SJCRH30 (cell line): ENCODE measurements at regions not wholly inside any gene's neighbourhood (a gene's known extent, or its start where the extent isn't known, plus 50 kb on each side); places are given as distances from the start of the nearest gene placed in this dataset.

Source experiments
- DNase-seq, 2 experiments: peaks; one replicate each; pipeline ENCODE4 v3.0.0-alpha.2; 2015 to 2020
- H3K27ac ChIP-seq: fragments of 250-450 bp; sonication (Bioruptor Pico); 2 replicates; pipeline ENCODE4 v1.5.1; 2020; ENCODE audit warnings: mild to moderate bottlenecking, moderate library complexity
- H3K27me3 ChIP-seq: fragments of 250-450 bp; sonication (Bioruptor Pico); 2 replicates; pipeline ENCODE4 v1.5.1; 2020; ENCODE audit warnings: mild to moderate bottlenecking, moderate library complexity
- H3K36me3 ChIP-seq: fragments of 250-450 bp; sonication (Bioruptor Pico); 2 replicates; pipeline ENCODE4 v1.5.1; 2020; ENCODE audit warnings: mild to moderate bottlenecking, moderate library complexity
- H3K4me1 ChIP-seq: fragments of 250-450 bp; sonication (Bioruptor Pico); 2 replicates; pipeline ENCODE4 v1.5.1; 2020; ENCODE audit warnings: mild to moderate bottlenecking, moderate library complexity
- H3K4me3 ChIP-seq: fragments of 250-450 bp; sonication (Bioruptor Pico); 2 replicates; pipeline ENCODE4 v1.5.1; 2020; ENCODE audit warnings: mild to moderate bottlenecking, moderate library complexity
- H3K9me3 ChIP-seq: fragments of 250-450 bp; sonication (Bioruptor Pico); replicated peaks from 2 replicates; pipeline ENCODE4 v1.5.1; 2020; ENCODE audit warnings: mild to moderate bottlenecking, moderate library complexity

GRCh38 chr7:25849500-25850184 is 302.4 kb upstream of the NFE2L3 start:
- H3K27ac ChIP-seq, result peak overlapping the region; percentile 75

DNA sequence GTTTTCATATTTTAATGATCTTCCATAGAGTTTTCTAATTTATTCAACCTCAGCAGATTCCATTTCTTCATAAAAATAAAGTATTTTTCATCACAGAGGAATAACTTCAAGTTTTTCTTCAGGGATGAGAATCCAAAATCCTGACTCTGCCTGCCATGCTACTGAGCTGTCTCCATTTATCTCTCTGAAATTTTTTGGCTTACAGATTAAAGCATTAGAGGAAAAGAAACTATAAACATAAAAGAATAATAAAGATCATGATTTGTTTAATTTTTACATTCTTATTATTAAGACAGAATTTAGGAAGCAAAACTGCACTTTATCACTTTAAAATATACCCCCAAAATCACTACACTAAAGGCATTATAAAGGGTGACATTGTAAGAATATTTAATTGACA is 301.8 kb upstream of the NFE2L3 start:
- Histone ChIP-seq H3K4me1 (peaks cover 59% of the 10 kb centered on the region), H3K27me3 (no peaks in the 10 kb centered on the region), H3K9me3 (no peaks in the 10 kb centered on the region), H3K36me3 (no peaks in the 10 kb centered on the region), H3K4me3 (peak overlapping the region; percentile 3), H3K27ac (peak overlapping the region; percentile 75)
- no peak for DNase-seq

More at GRCh38 chr7:25849500-25850184, 302.4 kb upstream of the NFE2L3 start:
- Histone ChIP-seq H3K9me3 (no peaks in the 10 kb centered on the region), H3K36me3 (no peaks in the 10 kb centered on the region), H3K27me3 (no peaks in the 10 kb centered on the region), H3K4me1 (peaks cover 59% of the 10 kb centered on the region), H3K4me3 (peak overlapping the region; percentile 3)
- peak; percentile 85 to 88 for DNase-seq

- peaks cover 57% of the 10 kb centered on the region for H3K4me1 ChIP-seq
Observed at GRCh38 chr7:25850735-25851134, 301.3 kb upstream of the NFE2L3 start.

GRCh38 chr7:25851332-25852210 is 300.4 kb upstream of the NFE2L3 start:
- Histone ChIP-seq H3K4me1 (peaks cover 49% of the 10 kb centered on the region), H3K36me3 (no peaks in the 10 kb centered on the region), H3K27ac (peak overlapping the region; percentile 75; the same call in 1 of the 2 replicates), H3K9me3 (no peaks in the 10 kb centered on the region), H3K27me3 (no peaks in the 10 kb centered on the region), H3K4me3 (no peak overlapping the region)
- peak; percentile 85 to 96 for DNase-seq

More at GRCh38 chr7:25850735-25851134, 301.3 kb upstream of the NFE2L3 start:
- H3K9me3 ChIP-seq, result no peaks in the 10 kb centered on the region
- H3K27ac ChIP-seq, result peak overlapping the region; percentile 75
- no peak overlapping the region for H3K4me3 ChIP-seq
- no peaks in the 10 kb centered on the region for H3K27me3 ChIP-seq
- no peak for DNase-seq
- no peaks in the 10 kb centered on the region for H3K36me3 ChIP-seq

DNA sequence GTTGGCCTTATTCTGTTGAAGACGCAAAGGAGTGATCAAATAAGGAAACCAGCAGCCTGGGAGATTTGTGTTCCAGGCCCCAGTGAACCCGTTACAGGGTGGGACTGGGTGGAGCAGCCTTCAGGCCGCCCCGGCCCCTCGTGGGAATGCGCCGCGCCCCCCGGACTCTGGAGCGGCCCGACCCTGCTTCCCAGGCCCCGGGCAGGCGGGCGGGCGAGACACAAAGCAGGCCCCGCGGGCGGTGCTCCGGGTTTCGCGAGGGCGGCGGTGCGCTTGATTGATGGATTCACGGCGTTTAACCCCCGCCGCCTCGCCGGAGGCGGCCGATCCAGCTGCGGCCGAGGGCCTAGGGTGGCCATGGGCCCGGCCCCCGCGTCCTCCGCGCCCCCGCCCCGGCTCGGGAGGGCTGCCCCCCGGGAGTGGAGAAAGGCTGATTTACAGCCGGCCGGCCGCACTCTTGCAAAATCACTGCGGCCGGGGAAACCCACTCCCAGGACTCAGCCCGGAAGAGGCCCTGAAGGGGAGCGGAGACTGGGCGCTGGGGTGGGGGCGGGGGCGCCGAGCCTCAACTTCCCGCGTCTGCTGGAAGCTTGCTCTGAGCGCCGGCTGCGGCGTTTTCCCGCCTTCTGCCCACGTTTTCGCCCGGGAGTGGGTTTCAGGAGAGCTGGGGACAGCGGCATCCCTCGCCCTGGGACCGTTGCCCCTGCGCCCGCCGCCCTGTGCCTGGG is 299.6 kb upstream of the NFE2L3 start:
- no peaks in the 10 kb centered on the region for H3K9me3 ChIP-seq
- no peak overlapping the region for H3K27ac ChIP-seq
- H3K36me3 ChIP-seq, result no peaks in the 10 kb centered on the region
- H3K4me3 ChIP-seq, result no peak overlapping the region
- no peak for DNase-seq
- H3K27me3 ChIP-seq, result no peaks in the 10 kb centered on the region
- peaks cover 41% of the 10 kb centered on the region for H3K4me1 ChIP-seq

DNA sequence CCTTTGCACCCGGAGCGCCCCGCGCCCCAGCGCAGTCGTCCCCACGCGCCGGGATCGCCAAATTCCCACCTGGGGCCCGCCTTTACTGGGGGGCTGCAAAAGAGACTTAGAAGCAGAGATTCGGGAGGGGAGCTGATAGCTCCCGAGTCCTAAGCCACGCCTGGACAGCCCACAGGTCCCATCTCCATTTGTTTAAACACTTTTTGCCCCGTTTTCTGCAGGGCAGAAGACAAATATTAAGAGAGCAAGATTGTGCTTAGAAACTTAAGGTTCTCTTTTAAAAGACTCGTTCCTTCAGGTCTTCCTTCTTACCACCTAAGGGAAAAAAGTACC is 299.1 kb upstream of the NFE2L3 start:
- H3K27ac ChIP-seq, result no peak overlapping the region
- H3K27me3 ChIP-seq, result no peaks in the 10 kb centered on the region
- H3K4me3 ChIP-seq, result no peak overlapping the region
- peaks cover 36% of the 10 kb centered on the region for H3K4me1 ChIP-seq
- no peak for DNase-seq
- H3K9me3 ChIP-seq, result no peaks in the 10 kb centered on the region
- no peaks in the 10 kb centered on the region for H3K36me3 ChIP-seq

GRCh38 chr7:25853314-25853713 is 298.7 kb upstream of the NFE2L3 start:
- no peak overlapping the region for H3K4me3 ChIP-seq
- no peaks in the 10 kb centered on the region for H3K27me3 ChIP-seq
- H3K27ac ChIP-seq, result no peak overlapping the region
- no peak for DNase-seq
- peaks cover 32% of the 10 kb centered on the region for H3K4me1 ChIP-seq
- H3K36me3 ChIP-seq, result no peaks in the 10 kb centered on the region
- no peaks in the 10 kb centered on the region for H3K9me3 ChIP-seq

DNA sequence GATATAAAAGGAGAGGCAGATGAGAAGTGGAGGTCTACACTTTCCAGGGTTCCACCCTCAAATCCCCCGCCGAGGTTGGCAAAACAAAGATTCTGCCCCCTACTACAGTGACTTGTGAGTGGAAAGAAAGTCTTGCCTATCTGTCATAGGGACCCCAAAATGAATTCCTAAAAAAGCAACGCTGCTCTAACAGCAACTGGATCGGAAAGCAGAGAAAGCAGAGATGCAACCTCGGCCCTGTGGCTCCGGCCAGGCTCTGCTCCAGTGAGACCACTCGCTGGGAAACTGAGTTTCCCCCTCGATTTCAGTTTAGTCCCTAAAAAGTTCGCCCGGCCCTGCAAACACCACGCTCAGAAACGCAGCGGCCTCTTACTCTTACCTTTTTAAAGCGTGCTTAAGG is 297.9 kb upstream of the NFE2L3 start:
- Histone ChIP-seq H3K27ac (no peak overlapping the region), H3K4me1 (peaks cover 24% of the 10 kb centered on the region), H3K4me3 (no peak overlapping the region), H3K36me3 (no peaks in the 10 kb centered on the region), H3K27me3 (no peaks in the 10 kb centered on the region), H3K9me3 (no peaks in the 10 kb centered on the region)
- DNase-seq, result no peak

- H3K4me3 ChIP-seq, result peak overlapping the region; percentile 60
- H3K4me1 ChIP-seq, result peaks cover 18% of the 10 kb centered on the region
- H3K27me3 ChIP-seq, result no peaks in the 10 kb centered on the region
- peak overlapping the region; percentile 73; the same call in 1 of the 2 replicates for H3K27ac ChIP-seq
- no peaks in the 10 kb centered on the region for H3K9me3 ChIP-seq
- no peaks in the 10 kb centered on the region for H3K36me3 ChIP-seq
- peak; percentile 95 to 99 for DNase-seq
Observed at GRCh38 chr7:25854608-25855497, 297.1 kb upstream of the NFE2L3 start.

- DNase-seq, result peak; percentile 52 to 66
- H3K4me3 ChIP-seq, result peak overlapping the region; percentile 60
- H3K36me3 ChIP-seq, result no peaks in the 10 kb centered on the region
- peak overlapping the region; percentile 73 for H3K27ac ChIP-seq
- H3K9me3 ChIP-seq, result no peaks in the 10 kb centered on the region
- H3K27me3 ChIP-seq, result no peaks in the 10 kb centered on the region
- peaks cover 6% of the 10 kb centered on the region for H3K4me1 ChIP-seq
Observed at GRCh38 chr7:25855854-25856782, 295.9 kb upstream of the NFE2L3 start.

DNA sequence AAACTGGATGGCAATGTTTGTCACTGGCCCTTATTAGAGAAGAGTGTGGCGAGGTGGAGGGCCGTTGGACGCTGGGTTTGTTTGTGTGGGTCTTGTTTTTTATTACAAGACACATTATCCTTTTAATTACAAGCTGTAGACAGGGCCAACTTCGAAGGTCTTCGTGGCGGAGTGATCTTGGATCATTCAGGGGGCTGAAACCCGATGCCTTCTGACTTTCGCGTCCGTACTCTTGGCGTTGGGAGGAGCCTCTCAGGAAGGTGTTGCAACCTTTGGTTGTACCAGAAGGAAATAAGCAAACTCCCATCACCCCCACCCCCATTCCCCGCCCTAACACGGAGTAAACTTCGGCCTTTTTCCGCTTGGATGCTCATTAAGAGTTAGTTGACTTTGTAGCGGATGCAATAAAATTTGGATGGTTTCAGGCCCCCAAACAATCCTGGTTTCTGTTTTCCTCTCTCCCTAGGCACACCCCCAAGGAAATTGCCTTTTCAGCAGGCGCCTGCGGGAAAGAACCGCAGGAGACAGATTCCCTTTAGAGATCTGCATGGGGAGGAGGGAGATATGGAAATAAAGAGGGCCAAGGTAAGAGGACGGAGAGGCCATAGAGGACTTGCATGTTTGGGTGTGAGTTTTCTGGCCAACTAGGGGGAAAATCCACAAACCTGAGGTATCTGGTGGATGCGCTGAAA is 294.5 kb upstream of the NFE2L3 start:
- no peaks in the 10 kb centered on the region for H3K36me3 ChIP-seq
- no peaks in the 10 kb centered on the region for H3K4me1 ChIP-seq
- no peaks in the 10 kb centered on the region for H3K27me3 ChIP-seq
- no peaks in the 10 kb centered on the region for H3K9me3 ChIP-seq
- H3K4me3 ChIP-seq, result peak overlapping the region; percentile 60
- H3K27ac ChIP-seq, result peak overlapping the region; percentile 73
- peak; percentile 58 to 71 for DNase-seq

- no peak overlapping the region for H3K27ac ChIP-seq
- 0 out of 2 replicates have a peak, but pooled peaks cover 2% of the 10 kb centered on the region for H3K4me1 ChIP-seq
- H3K36me3 ChIP-seq, result no peaks in the 10 kb centered on the region
- H3K9me3 ChIP-seq, result no peaks in the 10 kb centered on the region
- DNase-seq, result no peak
- H3K4me3 ChIP-seq, result no peak overlapping the region
- H3K27me3 ChIP-seq, result no peaks in the 10 kb centered on the region
Observed at GRCh38 chr7:25858200-25858524, 293.8 kb upstream of the NFE2L3 start.
